ENCODE measurements at regions not wholly inside any gene's neighbourhood (a gene's known extent, or its start where the extent isn't known, plus 50 kb on each side); places are given as distances from the start of the nearest gene placed in this dataset.

GRCh38 chr7:9869566-9869965 is 1104.1 kb upstream of the PHF14 start:
- no peak for ATAC-seq (ENCODE audit: low FRiP score)
- Histone ChIP-seq H3K9me3 (ENCODE audit: control insufficient read depth, low read length) (no peaks in the 10 kb centered on the region), H3K27ac (ENCODE audit: low read depth in 1 of 2, low read length in 2 of 2) (no peak overlapping the region), H3K36me3 (ENCODE audit: control insufficient read depth in 1 of 2, insufficient read depth in 2 of 2, low read length in 1 of 2) (no peaks in the 10 kb centered on the region), H3K4me1 (ENCODE audit: control insufficient read depth in 1 of 2, insufficient read depth in 2 of 2, low read length in 2 of 2) (no peaks in the 10 kb centered on the region), H3K4me3 (ENCODE audit: low read length in 2 of 2) (no peak overlapping the region), H3K27me3 (ENCODE audit: control insufficient read depth in 1 of 2, insufficient read depth in 2 of 2, low read length in 1 of 2) (no peaks in the 10 kb centered on the region)
- WGBS, 2 donors = 73 to 82% methylated on average over 2 of the region's 2 CpGs
- no peak for DNase-seq
- intact Hi-C loops (cut with DNase I) = no loop called here

- DNase-seq = no peak
- WGBS, 2 donors = 92 to 94% methylated on average over 4 of the region's 4 CpGs
- no peak for ATAC-seq (ENCODE audit: low FRiP score)
- Histone ChIP-seq H3K27me3 (ENCODE audit: control insufficient read depth in 1 of 2, insufficient read depth in 2 of 2, low read length in 1 of 2) (no peaks in the 10 kb centered on the region), H3K36me3 (ENCODE audit: control insufficient read depth in 1 of 2, insufficient read depth in 2 of 2, low read length in 1 of 2) (no peaks in the 10 kb centered on the region), H3K4me3 (ENCODE audit: low read length in 2 of 2) (no peak overlapping the region), H3K9me3 (ENCODE audit: control insufficient read depth, low read length) (no peaks in the 10 kb centered on the region), H3K27ac (ENCODE audit: low read depth in 1 of 2, low read length in 2 of 2) (no peak overlapping the region), H3K4me1 (ENCODE audit: control insufficient read depth in 1 of 2, insufficient read depth in 2 of 2, low read length in 2 of 2) (no peaks in the 10 kb centered on the region)
- intact Hi-C loops (cut with DNase I) = no loop called here
Observed at GRCh38 chr7:9870674-9871073, 1103.0 kb upstream of the PHF14 start.

GRCh38 chr7:9874182-9874581 is 1099.5 kb upstream of the PHF14 start:
- 93 to 96% methylated on average over 1 of the region's 1 CpG for WGBS, 2 donors
- no peaks in the 10 kb centered on the region for H3K27me3 ChIP-seq (ENCODE audit: control insufficient read depth in 1 of 2, insufficient read depth in 2 of 2, low read length in 1 of 2)
- no peak overlapping the region for H3K27ac ChIP-seq (ENCODE audit: low read depth in 1 of 2, low read length in 2 of 2)
- no peaks in the 10 kb centered on the region for H3K36me3 ChIP-seq (ENCODE audit: control insufficient read depth in 1 of 2, insufficient read depth in 2 of 2, low read length in 1 of 2)
- DNase-seq (no peak), ATAC-seq (ENCODE audit: low FRiP score) (no peak)
- no peak overlapping the region for H3K4me3 ChIP-seq (ENCODE audit: low read length in 2 of 2)
- intact Hi-C loops (cut with DNase I) = no loop called here
- no peaks in the 10 kb centered on the region for H3K9me3 ChIP-seq (ENCODE audit: control insufficient read depth, low read length)
- H3K4me1 ChIP-seq (ENCODE audit: control insufficient read depth in 1 of 2, insufficient read depth in 2 of 2, low read length in 2 of 2) = no peaks in the 10 kb centered on the region

- Histone ChIP-seq H3K27ac (ENCODE audit: low read depth in 1 of 2, low read length in 2 of 2) (no peak overlapping the region), H3K4me3 (ENCODE audit: low read length in 2 of 2) (no peak overlapping the region), H3K9me3 (ENCODE audit: control insufficient read depth, low read length) (no peaks in the 10 kb centered on the region), H3K27me3 (ENCODE audit: control insufficient read depth in 1 of 2, insufficient read depth in 2 of 2, low read length in 1 of 2) (no peaks in the 10 kb centered on the region), H3K4me1 (ENCODE audit: control insufficient read depth in 1 of 2, insufficient read depth in 2 of 2, low read length in 2 of 2) (no peaks in the 10 kb centered on the region), H3K36me3 (ENCODE audit: control insufficient read depth in 1 of 2, insufficient read depth in 2 of 2, low read length in 1 of 2) (no peaks in the 10 kb centered on the region)
- intact Hi-C loops (cut with DNase I) = no loop called here
- DNase-seq = no peak
- ATAC-seq (ENCODE audit: low FRiP score) = no peak
Observed at GRCh38 chr7:9876053-9876452, 1097.6 kb upstream of the PHF14 start.

GRCh38 chr7:9889554-9889953 is 1084.1 kb upstream of the PHF14 start:
- Histone ChIP-seq H3K27ac (ENCODE audit: low read depth in 1 of 2, low read length in 2 of 2) (no peak overlapping the region), H3K9me3 (ENCODE audit: control insufficient read depth, low read length) (peaks cover 1% of the 10 kb centered on the region), H3K4me1 (ENCODE audit: control insufficient read depth in 1 of 2, insufficient read depth in 2 of 2, low read length in 2 of 2) (no peaks in the 10 kb centered on the region), H3K4me3 (ENCODE audit: low read length in 2 of 2) (no peak overlapping the region), H3K36me3 (ENCODE audit: control insufficient read depth in 1 of 2, insufficient read depth in 2 of 2, low read length in 1 of 2) (no peaks in the 10 kb centered on the region), H3K27me3 (ENCODE audit: control insufficient read depth in 1 of 2, insufficient read depth in 2 of 2, low read length in 1 of 2) (no peaks in the 10 kb centered on the region)
- no peak for ATAC-seq (ENCODE audit: low FRiP score)
- DNase-seq = no peak
- intact Hi-C loops (cut with DNase I) = no loop called here
- 32 to 63% methylated on average over 2 of the region's 2 CpGs for WGBS, 2 donors

GRCh38 chr7:9890092-9890491 is 1083.6 kb upstream of the PHF14 start:
- Histone ChIP-seq H3K4me3 (ENCODE audit: low read length in 2 of 2) (no peak overlapping the region), H3K9me3 (ENCODE audit: control insufficient read depth, low read length) (peaks cover 1% of the 10 kb centered on the region), H3K4me1 (ENCODE audit: control insufficient read depth in 1 of 2, insufficient read depth in 2 of 2, low read length in 2 of 2) (no peaks in the 10 kb centered on the region), H3K27ac (ENCODE audit: low read depth in 1 of 2, low read length in 2 of 2) (no peak overlapping the region), H3K36me3 (ENCODE audit: control insufficient read depth in 1 of 2, insufficient read depth in 2 of 2, low read length in 1 of 2) (no peaks in the 10 kb centered on the region), H3K27me3 (ENCODE audit: control insufficient read depth in 1 of 2, insufficient read depth in 2 of 2, low read length in 1 of 2) (no peaks in the 10 kb centered on the region)
- 80 to 87% methylated on average over 3 of the region's 3 CpGs for WGBS, 2 donors
- DNase-seq (no peak), ATAC-seq (ENCODE audit: low FRiP score) (no peak)
- intact Hi-C loops (cut with DNase I) = no loop called here

- Histone ChIP-seq H3K4me1 (ENCODE audit: control insufficient read depth in 1 of 2, insufficient read depth in 2 of 2, low read length in 2 of 2) (no peaks in the 10 kb centered on the region), H3K36me3 (ENCODE audit: control insufficient read depth in 1 of 2, insufficient read depth in 2 of 2, low read length in 1 of 2) (no peaks in the 10 kb centered on the region), H3K4me3 (ENCODE audit: low read length in 2 of 2) (no peak overlapping the region), H3K27me3 (ENCODE audit: control insufficient read depth in 1 of 2, insufficient read depth in 2 of 2, low read length in 1 of 2) (no peaks in the 10 kb centered on the region), H3K9me3 (ENCODE audit: control insufficient read depth, low read length) (peaks cover 1% of the 10 kb centered on the region), H3K27ac (ENCODE audit: low read depth in 1 of 2, low read length in 2 of 2) (no peak overlapping the region)
- intact Hi-C loops (cut with DNase I) = no loop called here
- ATAC-seq (ENCODE audit: low FRiP score) (no peak), DNase-seq (no peak)
- 51 to 65% methylated on average over 3 of the region's 3 CpGs for WGBS, 2 donors
Observed at GRCh38 chr7:9891056-9891455, 1082.6 kb upstream of the PHF14 start.

GRCh38 chr7:9900339-9900738 is 1073.3 kb upstream of the PHF14 start:
- DNase-seq (no peak), ATAC-seq (ENCODE audit: low FRiP score) (no peak)
- Histone ChIP-seq H3K27ac (ENCODE audit: low read depth in 1 of 2, low read length in 2 of 2) (no peak overlapping the region), H3K36me3 (ENCODE audit: control insufficient read depth in 1 of 2, insufficient read depth in 2 of 2, low read length in 1 of 2) (no peaks in the 10 kb centered on the region), H3K27me3 (ENCODE audit: control insufficient read depth in 1 of 2, insufficient read depth in 2 of 2, low read length in 1 of 2) (no peaks in the 10 kb centered on the region), H3K4me3 (ENCODE audit: low read length in 2 of 2) (no peak overlapping the region), H3K4me1 (ENCODE audit: control insufficient read depth in 1 of 2, insufficient read depth in 2 of 2, low read length in 2 of 2) (no peaks in the 10 kb centered on the region), H3K9me3 (ENCODE audit: control insufficient read depth, low read length) (no peaks in the 10 kb centered on the region)
- WGBS, 2 donors = 66 to 72% methylated on average over 2 of the region's 2 CpGs
- intact Hi-C loops (cut with DNase I) = no loop called here

- Histone ChIP-seq H3K27me3 (ENCODE audit: control insufficient read depth in 1 of 2, insufficient read depth in 2 of 2, low read length in 1 of 2) (no peaks in the 10 kb centered on the region), H3K4me1 (ENCODE audit: control insufficient read depth in 1 of 2, insufficient read depth in 2 of 2, low read length in 2 of 2) (no peaks in the 10 kb centered on the region), H3K27ac (ENCODE audit: low read depth in 1 of 2, low read length in 2 of 2) (no peak overlapping the region), H3K9me3 (ENCODE audit: control insufficient read depth, low read length) (no peaks in the 10 kb centered on the region), H3K4me3 (ENCODE audit: low read length in 2 of 2) (no peak overlapping the region), H3K36me3 (ENCODE audit: control insufficient read depth in 1 of 2, insufficient read depth in 2 of 2, low read length in 1 of 2) (no peaks in the 10 kb centered on the region)
- intact Hi-C loops (cut with DNase I) = no loop called here
- no peak for ATAC-seq (ENCODE audit: low FRiP score)
- WGBS, 2 donors = 78% methylated on average over 3 of the region's 3 CpGs
- no peak for DNase-seq
Observed at GRCh38 chr7:9921326-9921725, 1052.3 kb upstream of the PHF14 start.

Data from aorta (tissue), 5 donors.